BJ (cell line): ENCODE measurements at regions not wholly inside any gene's neighbourhood (a gene's known extent, or its start where the extent isn't known, plus 50 kb on each side); places are given as distances from the start of the nearest gene placed in this dataset.
"Not testable (repeated sequence)": the region's sequence is repeated elsewhere in the genome, so short reads cannot be mapped to it uniquely, and the experiment has no call there.

Experiments
- CTCF ChIA-PET: fragments of 350-600 bp; formaldehyde crosslinking; extraction: SDS; loops from one replicate; lab custom pipeline; 2021; ENCODE audit warnings: antibody characterized with exemption, inconsistent platforms; lab: Yijun Ruan, JAX
- POLR2A ChIA-PET: fragments of 300-600 bp; sonication (Branson Sonifier 250); formaldehyde crosslinking; extraction: SDS; loops from one replicate; lab custom pipeline; 2021; ENCODE audit warnings: antibody characterized with exemption; lab: Charles Lee
- DNase-seq: peaks from one replicate; pipeline ENCODE4 v3.0.0-alpha.2; 2011; ENCODE audit warnings: low read depth
- H3K27me3 ChIP-seq: 2 replicates; pipeline ENCODE4 v1.6.0; 2011; ENCODE audit warnings: low read length; ENCODE audit not compliant: control insufficient read depth, insufficient read depth
- H3K36me3 ChIP-seq: 2 replicates; pipeline ENCODE4 v1.5.1; 2011; ENCODE audit warnings: low read length; ENCODE audit not compliant: control insufficient read depth, insufficient read depth
- H3K4me3 ChIP-seq: 2 replicates; pipeline ENCODE4 v1.5.1; 2011; ENCODE audit warnings: low read depth, mild to moderate bottlenecking, control low read depth, low read length
- CTCF ChIP-seq: IDR thresholded peaks from 2 replicates; pipeline ENCODE4 v1.5.1; 2011; ENCODE audit warnings: low read depth, mild to moderate bottlenecking, control low read depth, inconsistent platforms, low read length, moderate library complexity; ENCODE audit not compliant: insufficient read depth

GRCh38 chr7:66554842-66555430 lies 73.7 kb upstream of the KCTD7 start:
- POLR2A ChIA-PET, DNase-seq, H3K27me3 ChIP-seq, H3K4me3 ChIP-seq: not testable (repeated sequence)
- H3K36me3 ChIP-seq: peaks cover 24% of the 10 kb centered on the region
- CTCF ChIA-PET: interaction anchor here (1.1 kb wide), 1 partner anchor 89 kb away, joined by 4 read pairs; no protein-coding TSS in a partner anchor

DNA sequence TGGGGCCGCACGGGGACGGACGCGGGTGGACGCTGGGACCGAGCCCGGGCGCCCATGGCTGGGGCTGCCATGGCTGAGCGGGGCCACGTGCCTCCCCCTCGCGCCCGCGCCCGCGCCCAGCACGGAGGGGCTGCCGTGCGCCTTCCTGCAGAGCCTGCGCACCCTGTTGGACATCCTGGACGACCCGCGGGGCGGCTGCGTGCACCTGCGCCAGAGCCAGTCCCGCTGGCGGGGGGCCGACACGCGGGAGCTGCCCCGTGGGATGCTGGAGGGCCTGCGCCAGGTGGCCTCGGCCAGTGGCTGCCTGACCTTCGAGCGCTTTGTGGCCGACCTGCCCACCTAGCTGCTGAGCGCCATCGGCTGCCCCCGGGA lies 72.5 kb upstream of the KCTD7 start:
- Histone ChIP-seq H3K27me3 (no peaks in the 10 kb centered on the region), H3K4me3 (no peak overlapping the region), H3K36me3 (peaks cover 22% of the 10 kb centered on the region)
- ChIA-PET CTCF (interaction anchor here (2.5 kb wide), 1 partner anchor 16 kb away, joined by 21 read pairs; no protein-coding TSS in a partner anchor), POLR2A (no interaction called here)
- no peak for TF ChIP-seq CTCF
- no peak for DNase-seq

- TF ChIP-seq CTCF: no peak
- H3K36me3 ChIP-seq: peaks cover 20% of the 10 kb centered on the region
- CTCF ChIA-PET: interaction anchor here (0.6 to 3.0 kb wide), 8 partner anchors 10 to 234 kb away, joined by 3 to 21 read pairs (median 4); no protein-coding TSS in a partner anchor
- POLR2A ChIA-PET: no interaction called here
- H3K27me3 ChIP-seq: no peaks in the 10 kb centered on the region
- H3K4me3 ChIP-seq: no peak overlapping the region
- DNase-seq: no peak
These were observed 72.0 kb upstream of the KCTD7 start for GRCh38 chr7:66556549-66557213.

DNA sequence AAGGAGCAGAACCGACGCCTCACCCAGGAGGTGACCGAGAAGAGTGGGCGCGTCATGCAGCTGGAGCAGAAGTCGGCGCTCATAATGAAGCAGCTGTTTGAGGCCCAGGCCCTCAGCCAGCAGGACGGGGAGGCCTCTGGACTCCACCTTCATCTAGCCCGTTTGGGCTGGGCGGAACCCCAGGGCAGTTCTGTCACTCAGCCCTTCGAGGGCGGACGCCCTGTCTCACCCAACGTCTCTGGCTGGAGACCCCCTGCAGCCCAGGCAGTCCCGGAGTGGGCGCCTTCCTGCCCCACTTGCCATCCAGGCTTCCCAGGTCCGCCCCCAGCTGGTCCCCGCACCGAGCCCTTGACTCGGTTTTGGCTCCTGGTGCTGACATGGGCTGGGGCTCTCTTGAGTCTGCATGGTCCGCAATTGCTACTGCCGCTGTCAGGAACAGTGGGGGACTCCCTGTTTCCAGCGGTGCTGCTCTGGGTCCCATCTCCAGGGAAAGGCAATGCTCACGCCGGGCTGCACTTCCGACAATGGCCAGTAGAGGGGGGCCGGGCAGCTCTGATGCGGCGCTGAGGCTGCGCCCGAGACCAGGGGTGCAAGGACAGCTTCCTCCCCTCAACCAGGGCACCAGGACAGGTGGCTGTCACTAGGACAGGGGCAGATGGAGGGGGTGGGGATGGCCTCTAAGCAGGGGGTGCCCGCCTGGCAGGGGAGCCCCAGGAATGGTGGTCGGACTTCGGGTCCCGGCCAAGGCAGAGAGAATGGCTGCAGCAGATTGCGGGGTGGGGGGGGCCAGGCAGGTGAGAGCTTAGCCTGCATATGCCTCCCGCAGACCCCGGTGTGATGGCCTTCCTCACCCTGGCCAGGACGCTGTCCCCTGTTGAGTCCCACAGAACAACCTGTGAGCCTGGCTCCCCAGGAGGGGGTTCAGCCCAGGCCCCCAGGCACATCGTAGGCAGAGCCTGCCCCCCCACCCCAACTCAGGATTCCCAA lies 71.2 kb upstream of the KCTD7 start:
- DNase-seq: no peak
- Histone ChIP-seq H3K27me3 (no peaks in the 10 kb centered on the region), H3K36me3 (peaks cover 18% of the 10 kb centered on the region), H3K4me3 (no peak overlapping the region)
- CTCF ChIA-PET: interaction anchor here (0.6 to 3.0 kb wide), 22 partner anchors 8 to 611 kb away, joined by 3 to 21 read pairs (median 4); no protein-coding TSS in a partner anchor
- POLR2A ChIA-PET: interaction anchor here (0.5 kb wide), 1 partner anchor 36 kb away, joined by 3 read pairs; no protein-coding TSS in a partner anchor
- TF ChIP-seq CTCF: peak; percentile 98

GRCh38 chr7:66558201-66558641 lies 70.5 kb upstream of the KCTD7 start:
- POLR2A ChIA-PET: interaction anchor here (0.5 kb wide), 1 partner anchor 35 kb away, joined by 3 read pairs; no protein-coding TSS in a partner anchor
- CTCF ChIA-PET: interaction anchor here (0.6 to 3.0 kb wide), 17 partner anchors 9 to 528 kb away, joined by 3 to 21 read pairs (median 4); no protein-coding TSS in a partner anchor
- no peak overlapping the region for H3K4me3 ChIP-seq
- TF ChIP-seq CTCF: no peak
- no peak for DNase-seq
- H3K27me3 ChIP-seq: no peaks in the 10 kb centered on the region
- peaks cover 18% of the 10 kb centered on the region for H3K36me3 ChIP-seq
